B cell (primary cell): ENCODE measurements at regions not wholly inside any gene's neighbourhood (a gene's known extent, or its start where the extent isn't known, plus 50 kb on each side); places are given as distances from the start of the nearest gene placed in this dataset.

Source experiments
- EZH2 ChIP-seq: IDR thresholded peaks from 2 replicates; pipeline ENCODE4 v1.6.1; 2012; ENCODE audit warnings: borderline replicate concordance, low read depth, mild to moderate bottlenecking, moderate library complexity, low read length; ENCODE audit not compliant: insufficient read depth, poor library complexity, severe bottlenecking
- TF ChIP-seq, protein P1 (sequence below): fragments of 200-600 bp; IDR thresholded peaks from one replicate; pipeline ENCODE4 v1.8.0; 2022; ENCODE audit warnings: antibody characterized with exemption, mild to moderate bottlenecking

DNA sequence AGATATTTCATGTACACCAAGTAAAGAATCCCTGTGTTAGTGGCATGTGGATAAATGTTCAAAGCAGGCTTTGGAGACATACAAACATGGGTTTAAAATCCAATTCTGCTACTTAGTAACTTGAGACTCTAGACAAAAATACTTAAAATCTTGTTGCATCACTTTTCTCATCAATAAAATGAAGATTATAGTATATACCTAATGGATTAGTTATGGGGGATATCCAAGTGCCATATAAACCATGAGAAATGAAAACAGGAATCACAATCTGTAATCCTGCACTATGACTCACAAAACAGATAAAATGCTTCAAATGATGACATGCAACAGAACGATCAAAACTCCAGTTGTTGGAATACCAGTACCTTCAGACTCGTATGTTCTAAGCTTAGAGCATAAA, 496.0 kb upstream of the RGMA start:
- TF ChIP-seq, protein P1, sequence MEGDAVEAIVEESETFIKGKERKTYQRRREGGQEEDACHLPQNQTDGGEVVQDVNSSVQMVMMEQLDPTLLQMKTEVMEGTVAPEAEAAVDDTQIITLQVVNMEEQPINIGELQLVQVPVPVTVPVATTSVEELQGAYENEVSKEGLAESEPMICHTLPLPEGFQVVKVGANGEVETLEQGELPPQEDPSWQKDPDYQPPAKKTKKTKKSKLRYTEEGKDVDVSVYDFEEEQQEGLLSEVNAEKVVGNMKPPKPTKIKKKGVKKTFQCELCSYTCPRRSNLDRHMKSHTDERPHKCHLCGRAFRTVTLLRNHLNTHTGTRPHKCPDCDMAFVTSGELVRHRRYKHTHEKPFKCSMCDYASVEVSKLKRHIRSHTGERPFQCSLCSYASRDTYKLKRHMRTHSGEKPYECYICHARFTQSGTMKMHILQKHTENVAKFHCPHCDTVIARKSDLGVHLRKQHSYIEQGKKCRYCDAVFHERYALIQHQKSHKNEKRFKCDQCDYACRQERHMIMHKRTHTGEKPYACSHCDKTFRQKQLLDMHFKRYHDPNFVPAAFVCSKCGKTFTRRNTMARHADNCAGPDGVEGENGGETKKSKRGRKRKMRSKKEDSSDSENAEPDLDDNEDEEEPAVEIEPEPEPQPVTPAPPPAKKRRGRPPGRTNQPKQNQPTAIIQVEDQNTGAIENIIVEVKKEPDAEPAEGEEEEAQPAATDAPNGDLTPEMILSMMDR, result no peak
- no peak for TF ChIP-seq EZH2
